GM13977 (cell line): ENCODE measurements at regions not wholly inside any gene's neighbourhood (a gene's known extent, or its start where the extent isn't known, plus 50 kb on each side); places are given as distances from the start of the nearest gene placed in this dataset.

Source experiments
- DNase-seq: peaks from one replicate; pipeline ENCODE4 v3.0.0; 2012; ENCODE audit warnings: low spot score
- in situ Hi-C: fragments of 300-500 bp; cut with MboI; formaldehyde crosslinking; loops from one replicate; pipeline ENCODE4 v1.12.0; 2022; ENCODE audit warnings: low sequenced_read_pairs, low pct_unique_long_range_greater_than_20kb, mixed read lengths, inconsistent platforms; ENCODE audit not compliant: unreplicated experiment
- TF ChIP-seq, protein P1 (sequence below): IDR thresholded peaks from 2 replicates; pipeline ENCODE4 v1.5.1; 2012; ENCODE audit warnings: mild to moderate bottlenecking, control low read depth; ENCODE audit not compliant: insufficient read depth; ENCODE audit errors: extremely low read depth, missing control alignments

- TF ChIP-seq, protein P1, sequence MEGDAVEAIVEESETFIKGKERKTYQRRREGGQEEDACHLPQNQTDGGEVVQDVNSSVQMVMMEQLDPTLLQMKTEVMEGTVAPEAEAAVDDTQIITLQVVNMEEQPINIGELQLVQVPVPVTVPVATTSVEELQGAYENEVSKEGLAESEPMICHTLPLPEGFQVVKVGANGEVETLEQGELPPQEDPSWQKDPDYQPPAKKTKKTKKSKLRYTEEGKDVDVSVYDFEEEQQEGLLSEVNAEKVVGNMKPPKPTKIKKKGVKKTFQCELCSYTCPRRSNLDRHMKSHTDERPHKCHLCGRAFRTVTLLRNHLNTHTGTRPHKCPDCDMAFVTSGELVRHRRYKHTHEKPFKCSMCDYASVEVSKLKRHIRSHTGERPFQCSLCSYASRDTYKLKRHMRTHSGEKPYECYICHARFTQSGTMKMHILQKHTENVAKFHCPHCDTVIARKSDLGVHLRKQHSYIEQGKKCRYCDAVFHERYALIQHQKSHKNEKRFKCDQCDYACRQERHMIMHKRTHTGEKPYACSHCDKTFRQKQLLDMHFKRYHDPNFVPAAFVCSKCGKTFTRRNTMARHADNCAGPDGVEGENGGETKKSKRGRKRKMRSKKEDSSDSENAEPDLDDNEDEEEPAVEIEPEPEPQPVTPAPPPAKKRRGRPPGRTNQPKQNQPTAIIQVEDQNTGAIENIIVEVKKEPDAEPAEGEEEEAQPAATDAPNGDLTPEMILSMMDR, result no peak
- DNase-seq, result no peak
- in situ Hi-C loops, result no loop called here
These were observed 482.4 kb downstream of the NAF1 start for GRCh38 chr4:162684371-162684700.

- in situ Hi-C loops, result no loop called here
- no peak for DNase-seq
- TF ChIP-seq, protein P1, result no peak
These were observed 482.9 kb downstream of the NAF1 start for GRCh38 chr4:162683659-162684370.

DNA sequence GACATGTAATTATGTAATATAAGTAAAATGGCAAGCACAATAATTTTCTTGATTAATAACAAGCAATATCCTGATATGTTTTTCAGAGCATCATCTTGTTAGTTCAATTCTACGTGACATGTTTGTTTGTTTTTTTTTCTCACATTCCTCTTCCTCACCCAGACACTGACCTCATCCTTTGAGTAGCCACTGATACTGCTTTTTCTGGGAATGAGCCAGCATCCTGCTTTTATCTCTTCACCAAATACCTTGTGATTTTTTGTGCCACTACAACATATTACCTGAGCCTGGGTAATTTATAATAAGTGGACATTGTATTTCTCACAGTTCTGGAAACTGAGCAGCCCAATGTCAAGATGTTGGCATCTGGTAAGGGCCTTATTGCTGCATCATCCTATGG, 484.0 kb downstream of the NAF1 start:
- DNase-seq, result no peak
- TF ChIP-seq, protein P1, result no peak
- in situ Hi-C loops, result no loop called here

- in situ Hi-C loops, result no loop called here
- TF ChIP-seq, protein P1, result no peak
- DNase-seq, result no peak
These were observed 485.5 kb downstream of the NAF1 start for GRCh38 chr4:162681212-162681611.

DNA sequence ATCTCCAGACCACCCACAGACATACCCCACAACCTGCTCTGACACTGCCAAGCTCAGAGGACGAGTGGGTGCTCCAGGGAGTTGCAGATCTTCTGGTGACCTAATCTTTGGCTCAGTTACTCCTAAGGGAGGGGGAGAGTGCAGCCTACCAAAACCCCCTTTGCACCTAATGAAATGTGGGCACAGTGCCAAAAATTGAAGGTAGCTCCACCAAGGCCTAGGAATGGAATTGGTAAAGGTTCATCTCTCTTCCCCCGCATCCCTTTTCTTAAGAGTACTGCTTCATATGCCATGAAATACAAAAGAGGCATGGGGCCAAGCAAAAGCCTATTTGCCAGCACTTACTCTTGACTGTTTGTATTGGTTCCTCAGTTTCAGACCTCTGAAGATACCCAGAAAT, 491.0 kb downstream of the NAF1 start:
- TF ChIP-seq, protein P1, result no peak
- DNase-seq, result no peak
- in situ Hi-C loops, result no loop called here

DNA sequence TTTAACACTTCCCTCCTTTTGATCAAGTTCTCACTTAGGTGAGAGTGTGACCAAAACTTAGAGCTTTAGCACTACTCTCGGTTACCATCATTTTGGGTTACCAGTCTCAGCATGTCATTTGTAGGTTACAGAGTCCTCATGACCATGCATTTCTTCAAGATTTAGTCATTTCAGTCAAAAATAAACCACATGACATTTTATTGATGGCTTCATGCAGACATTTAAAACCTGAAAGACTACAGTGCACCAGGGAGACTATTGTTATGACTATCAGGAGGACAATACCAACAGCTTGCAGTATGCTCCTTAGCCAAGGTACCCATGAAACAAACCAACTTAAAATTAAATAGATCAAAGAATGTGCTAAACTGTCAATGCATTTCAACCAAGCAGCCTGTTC, 498.1 kb upstream of the FSTL5 start:
- DNase-seq, result no peak
- TF ChIP-seq, protein P1, result no peak
- in situ Hi-C loops, result no loop called here
